ENCODE measurements at regions not wholly inside any gene's neighbourhood (a gene's known extent, or its start where the extent isn't known, plus 50 kb on each side); places are given as distances from the start of the nearest gene placed in this dataset.

DNA sequence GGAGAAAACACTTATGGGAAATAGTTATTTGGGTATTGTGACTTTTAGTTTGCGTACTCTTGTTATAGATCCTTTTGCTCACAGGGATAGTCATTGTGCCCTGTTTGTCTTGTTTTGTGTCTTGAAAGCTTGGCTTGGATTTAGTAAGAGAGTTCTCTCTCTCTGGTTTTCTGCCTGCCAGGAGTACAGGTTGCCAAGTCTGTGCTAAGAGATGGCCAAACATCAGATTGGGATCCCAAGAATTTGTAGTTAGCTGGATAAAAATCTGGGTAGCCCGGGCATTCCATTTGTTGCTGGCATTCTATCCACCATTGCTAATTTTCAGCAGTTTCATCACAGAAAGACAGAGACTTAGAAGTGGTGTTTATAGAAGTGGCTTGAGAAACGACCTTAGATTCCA lies 222.2 kb downstream of the NRIP1 start:
- TF ChIP-seq GABPA (IDR thresholded peaks at IDR 0.05; ENCODE audit: low read depth) (no peak), CTCF (IDR thresholded peaks at IDR 0.05 in 2 of 3, conservative IDR thresholded peaks at IDR 0.05 in 1 of 3; ENCODE audit: control insufficient read depth in 2 of 3, extremely low read depth in 1 of 3, insufficient read depth in 1 of 3, low read depth in 3 of 3, low read length in 3 of 3) (no peak)
